ACHN (cell line): ENCODE measurements at regions not wholly inside any gene's neighbourhood (a gene's known extent, or its start where the extent isn't known, plus 50 kb on each side); places are given as distances from the start of the nearest gene placed in this dataset.
"Not testable (repeated sequence)": the region's sequence is repeated elsewhere in the genome, so short reads cannot be mapped to it uniquely, and the experiment has no call there.

Experiments
- DNase-seq: peaks from one replicate; pipeline ENCODE4 v3.0.0-alpha.2; 2015
- in situ Hi-C: cut with HindIII; loops from 2 replicates; pipeline ENCODE4 v1.10.0; 2017; ENCODE audit warnings: low sequenced_read_pairs, low pct_ligation_motif_present, low pct_unique_long_range_greater_than_20kb

GRCh38 chr2:57156231-57156924 is 890.2 kb upstream of the VRK2 start:
- DNase-seq: no peak
- in situ Hi-C loops: no loop called here

DNA sequence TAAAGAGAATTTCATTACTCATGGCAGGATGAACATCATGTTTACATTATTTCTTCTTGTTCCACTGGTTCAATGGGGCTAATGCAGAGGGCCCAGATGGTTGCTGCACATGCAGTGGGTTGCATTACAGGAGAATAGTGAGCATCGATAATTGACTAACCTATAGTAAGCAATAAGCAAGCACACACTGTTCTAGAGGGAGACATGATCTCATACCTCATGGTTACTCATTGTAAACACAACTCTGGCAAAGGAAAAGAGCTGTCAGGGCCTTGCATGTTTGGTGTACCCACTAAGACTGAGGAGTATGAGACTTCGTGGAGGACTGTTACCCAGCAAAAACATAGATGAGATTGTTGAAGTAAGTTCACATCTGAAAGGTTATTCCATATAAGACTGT is 885.6 kb upstream of the VRK2 start:
- DNase-seq: no peak
- in situ Hi-C loops: no loop called here

DNA sequence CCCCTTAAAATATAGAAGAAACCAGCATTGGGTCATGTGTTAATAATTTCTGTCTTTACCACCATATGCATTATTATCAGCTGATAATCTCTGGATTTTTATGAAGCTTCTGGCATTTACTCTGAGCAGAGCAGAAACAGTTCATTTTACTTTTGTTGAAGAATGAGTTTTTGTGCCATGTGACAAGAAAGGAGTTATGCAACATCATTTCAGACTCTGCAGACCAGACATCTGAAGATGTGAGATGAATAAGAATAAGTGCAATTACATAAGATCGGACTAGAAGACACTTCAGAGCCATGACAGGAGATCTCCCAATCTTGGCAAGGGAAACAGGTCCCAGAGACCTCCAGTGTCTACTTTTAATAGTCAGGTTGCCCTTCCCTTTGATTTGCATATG is 869.4 kb upstream of the VRK2 start:
- no peak for DNase-seq
- in situ Hi-C loops: no loop called here

DNA sequence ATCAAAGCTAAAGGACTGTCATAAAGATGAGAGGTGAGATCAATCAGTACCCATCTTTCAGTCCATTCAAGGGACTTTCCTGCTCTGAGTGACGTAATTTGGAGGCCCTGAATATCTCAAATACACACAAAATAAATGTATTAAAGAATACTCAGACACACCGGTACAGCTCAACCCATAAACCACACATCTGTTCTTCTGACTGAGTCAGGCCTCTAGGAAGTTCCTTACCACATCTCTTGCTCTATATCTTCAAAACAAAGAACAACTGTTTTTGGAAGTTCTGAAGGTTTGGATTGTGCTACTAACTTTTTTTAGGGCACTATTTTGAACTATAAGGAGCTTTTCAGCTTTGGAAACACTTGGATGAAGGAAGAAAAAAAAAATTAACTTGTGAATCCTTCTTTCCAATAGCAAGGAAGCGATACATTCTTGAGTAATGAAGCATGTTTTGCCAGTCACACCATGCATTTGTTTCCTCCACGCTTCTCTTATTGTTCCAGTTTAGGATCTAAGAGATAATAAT is 866.5 kb upstream of the VRK2 start:
- in situ Hi-C loops: no loop called here

GRCh38 chr2:57180678-57181077 is 865.9 kb upstream of the VRK2 start:
- no peak for DNase-seq
- in situ Hi-C loops: no loop called here

More for the DNA sequence above, 866.5 kb upstream of the VRK2 start:
- DNase-seq: no peak

DNA sequence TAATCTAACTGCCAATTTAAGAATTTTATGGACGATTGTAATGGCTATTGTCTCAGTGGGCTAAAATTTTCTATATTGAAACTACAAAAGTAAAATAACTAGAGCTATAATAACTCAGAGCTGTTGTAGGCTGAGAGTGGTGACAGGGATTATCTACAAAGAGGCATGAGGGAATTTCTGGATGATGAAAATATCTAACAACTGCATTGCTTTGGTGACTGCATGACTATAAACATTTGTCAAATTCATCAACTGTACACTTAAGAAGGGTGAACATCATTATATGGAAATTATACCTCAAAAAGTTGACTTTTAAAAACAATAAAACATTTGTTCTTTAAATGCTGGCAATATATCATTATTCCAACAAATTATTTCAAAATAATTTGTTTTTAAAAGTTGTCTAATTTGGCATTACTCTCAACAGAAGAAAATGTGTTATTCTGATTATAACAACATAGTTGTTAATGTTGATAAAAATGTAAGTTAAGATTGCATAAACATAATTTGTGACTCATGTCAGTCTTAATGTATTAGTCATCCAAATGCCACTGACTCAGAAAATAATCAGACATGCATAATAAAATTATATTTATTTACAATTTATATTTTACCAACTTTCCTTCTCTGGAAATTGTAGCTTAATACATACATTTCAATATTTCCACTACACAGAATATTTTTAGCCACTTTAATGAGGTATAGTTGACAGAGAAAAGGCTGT is 865.1 kb upstream of the VRK2 start:
- DNase-seq: no peak
- in situ Hi-C loops: no loop called here

DNA sequence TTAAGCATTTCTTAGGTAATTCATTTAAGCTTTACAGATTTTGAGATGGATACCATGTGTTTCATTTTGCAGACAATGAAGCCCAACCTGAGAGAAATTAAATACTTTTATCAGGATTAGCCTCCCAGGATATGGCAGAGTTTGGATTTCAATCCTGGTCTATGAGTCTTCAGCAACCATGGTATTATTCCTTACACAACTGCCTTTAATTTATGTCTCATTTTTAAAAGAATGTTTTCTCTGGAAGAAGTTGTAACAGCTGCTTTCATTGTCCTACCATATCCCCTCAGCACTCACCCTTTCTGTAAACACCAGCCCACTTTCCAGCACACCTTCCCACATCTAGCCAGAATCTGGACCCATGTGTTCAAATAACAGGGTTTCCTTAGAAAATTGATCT is 863.7 kb upstream of the VRK2 start:
- DNase-seq: no peak
- in situ Hi-C loops: no loop called here

DNA sequence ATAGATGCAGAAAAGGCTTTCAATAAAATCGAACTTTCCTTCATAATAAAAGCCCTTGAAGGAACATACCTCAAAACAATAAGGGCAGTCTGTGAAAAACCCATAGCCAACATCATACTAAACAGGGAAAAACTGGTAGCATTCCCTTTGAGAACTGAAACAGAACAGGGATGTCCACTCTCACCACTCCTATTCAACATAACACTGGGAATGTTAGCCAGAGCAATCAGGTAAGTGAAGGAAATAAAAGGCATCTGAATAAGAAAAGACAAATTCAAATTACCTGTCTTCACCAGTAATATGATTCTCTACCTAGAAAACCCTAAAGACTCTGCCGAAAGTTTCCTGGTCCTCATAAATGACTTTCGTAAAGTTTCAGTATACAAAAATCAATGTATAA is 861.0 kb upstream of the VRK2 start:
- no peak for DNase-seq
- in situ Hi-C loops: no loop called here

DNA sequence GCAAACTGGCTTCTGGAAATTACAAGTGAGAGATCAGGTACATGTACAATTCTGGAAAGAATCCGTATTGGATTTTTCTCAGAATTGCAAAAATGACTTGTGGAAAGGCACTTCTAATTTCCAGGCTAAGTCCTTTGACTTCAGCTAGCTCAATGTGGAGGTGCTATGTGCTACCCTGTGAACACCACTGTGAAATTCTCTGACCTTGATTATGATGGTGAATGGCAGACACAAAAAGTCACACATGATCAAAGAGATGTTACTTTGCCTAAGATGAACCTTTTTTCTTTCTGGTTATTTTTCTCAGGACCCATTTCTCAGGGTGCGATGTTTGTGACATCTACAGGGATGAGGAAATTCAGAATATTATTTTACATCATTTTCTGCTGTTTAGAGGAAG is 856.6 kb upstream of the VRK2 start:
- DNase-seq: no peak

GRCh38 chr2:57199663-57200062 is 846.9 kb upstream of the VRK2 start:
- DNase-seq: no peak
- in situ Hi-C loops: no loop called here

More for the DNA sequence above, 856.6 kb upstream of the VRK2 start:
- in situ Hi-C loops: no loop called here

DNA sequence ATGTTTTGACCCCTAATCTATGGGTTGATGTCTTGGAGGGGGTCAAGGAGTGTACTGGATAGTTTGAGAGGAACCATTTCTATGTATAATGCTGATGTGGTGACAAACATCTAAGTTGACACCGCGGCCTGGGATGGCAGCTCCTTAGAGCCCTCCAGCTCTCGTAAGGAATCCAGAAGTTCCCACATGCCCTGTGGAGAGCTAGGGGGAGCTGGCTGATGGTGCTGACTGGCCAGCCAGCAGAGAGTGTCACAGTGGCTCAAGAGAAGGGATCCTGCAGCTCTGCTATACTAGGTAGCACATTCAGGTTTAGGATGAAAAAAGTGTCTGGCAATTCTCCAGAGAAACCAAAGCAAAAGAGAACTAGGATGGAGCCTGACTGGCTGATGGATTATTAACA is 842.2 kb upstream of the VRK2 start:
- DNase-seq: no peak
- in situ Hi-C loops: no loop called here

DNA sequence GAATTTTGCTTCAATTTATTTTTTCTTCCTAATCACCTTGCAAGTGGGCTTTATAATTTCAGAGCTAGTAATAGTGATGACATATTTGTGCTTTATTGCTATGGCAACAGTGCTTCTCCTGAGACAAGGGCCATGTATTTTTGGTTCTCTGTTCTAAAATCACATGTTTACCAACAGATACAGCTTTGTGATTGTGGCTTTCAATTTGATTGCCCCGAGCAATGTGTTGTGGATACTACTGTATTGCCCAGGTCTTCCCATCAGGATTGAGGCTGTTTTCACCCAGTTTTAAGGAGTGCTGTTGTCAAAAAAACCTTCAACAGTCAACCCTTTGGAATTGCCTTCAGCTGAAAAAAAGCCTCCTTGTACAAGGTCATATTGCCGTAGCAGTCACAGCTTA is 841.4 kb upstream of the VRK2 start:
- in situ Hi-C loops: no loop called here
- no peak for DNase-seq

GRCh38 chr2:57207191-57207590 is 839.4 kb upstream of the VRK2 start:
- no peak for DNase-seq
- in situ Hi-C loops: no loop called here

DNA sequence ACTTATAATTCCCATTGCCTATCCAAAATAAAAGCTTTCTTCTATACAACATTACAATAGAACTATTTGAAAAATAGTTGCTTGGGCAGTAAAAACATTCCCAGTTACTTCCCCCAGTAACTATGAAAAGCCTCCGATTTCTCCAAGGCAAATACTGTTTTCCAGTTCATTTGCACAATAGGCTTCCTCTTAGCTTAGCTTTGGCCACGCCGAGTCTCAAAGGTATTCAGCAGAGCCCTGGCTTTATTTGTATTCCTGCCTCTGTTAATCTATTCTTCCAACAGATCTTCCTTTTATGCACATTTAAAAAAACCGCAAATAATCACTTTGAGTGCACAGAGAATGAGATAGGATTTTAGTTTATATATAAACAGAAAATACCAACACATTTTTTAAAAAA is 836.8 kb upstream of the VRK2 start:
- no peak for DNase-seq
- in situ Hi-C loops: no loop called here

GRCh38 chr2:57210855-57211254 is 835.8 kb upstream of the VRK2 start:
- no peak for DNase-seq
- in situ Hi-C loops: no loop called here

DNA sequence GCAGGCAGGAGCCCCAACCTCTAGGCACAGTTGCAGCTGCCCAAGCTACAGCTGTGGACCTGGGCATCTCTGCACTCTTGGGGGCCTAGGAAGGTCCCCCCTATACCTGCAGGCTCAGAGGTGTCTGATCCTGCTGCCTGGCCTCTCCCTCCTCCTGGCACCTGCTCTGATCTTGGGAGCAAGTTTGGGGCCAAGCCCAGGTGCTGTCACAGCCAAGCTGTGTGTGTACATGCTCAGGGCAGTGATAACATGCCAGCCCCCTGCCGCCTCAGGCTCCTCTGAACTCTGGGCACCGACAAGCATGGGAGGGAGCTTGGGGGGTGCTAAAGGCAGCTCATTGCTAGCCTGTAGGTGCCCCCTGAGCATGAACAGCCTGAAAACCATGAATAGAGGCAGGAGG is 829.6 kb upstream of the VRK2 start:
- in situ Hi-C loops: no loop called here
- no peak for DNase-seq

DNA sequence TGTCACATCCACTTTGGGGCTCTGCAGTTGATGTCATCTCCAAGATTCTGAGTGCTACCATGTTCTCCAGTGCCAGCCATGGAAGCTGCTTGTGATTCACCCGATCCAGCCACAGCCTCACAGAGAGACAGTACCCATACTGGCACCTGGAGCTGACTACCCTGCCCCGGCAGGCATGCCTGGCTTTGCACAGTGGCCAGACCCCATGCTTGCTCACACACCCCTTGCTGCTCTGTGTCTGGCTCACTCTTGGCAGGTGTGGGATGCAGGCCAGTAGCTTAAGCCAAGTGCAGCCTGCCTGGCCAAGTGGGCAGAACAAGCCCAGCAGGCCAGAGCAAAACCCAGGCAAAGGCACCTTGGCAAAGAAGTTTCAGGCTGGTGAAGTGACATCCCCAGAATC is 828.4 kb upstream of the VRK2 start:
- DNase-seq: no peak
- in situ Hi-C loops: no loop called here

- in situ Hi-C loops, DNase-seq: not testable (repeated sequence)
Measured at GRCh38 chr2:57229706-57230105, 816.9 kb upstream of the VRK2 start.

GRCh38 chr2:57232341-57232740 is 814.3 kb upstream of the VRK2 start:
- DNase-seq, in situ Hi-C loops: not testable (repeated sequence)

DNA sequence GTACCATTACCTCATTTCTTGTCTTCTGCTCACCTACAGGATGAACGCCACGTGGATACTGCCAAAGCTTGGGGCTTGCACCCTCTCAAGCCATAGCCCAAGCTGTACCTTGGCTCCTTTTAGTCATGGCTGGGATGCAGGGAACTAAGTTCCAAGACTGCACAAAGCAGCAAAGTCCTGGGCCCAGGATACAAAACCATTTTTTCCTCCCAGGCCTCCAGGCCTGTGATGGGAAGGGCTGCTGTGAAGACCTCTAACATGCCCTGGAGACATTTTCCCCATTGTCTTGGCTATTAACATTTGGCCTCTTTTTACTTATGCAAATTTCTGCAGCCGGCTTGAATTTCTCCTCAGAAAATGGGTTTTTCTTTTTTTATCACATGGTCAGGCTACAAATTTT is 795.1 kb upstream of the VRK2 start:
- DNase-seq, in situ Hi-C loops: not testable (repeated sequence)
